ENCODE measurements at regions not wholly inside any gene's neighbourhood (a gene's known extent, or its start where the extent isn't known, plus 50 kb on each side); places are given as distances from the start of the nearest gene placed in this dataset.

DNA sequence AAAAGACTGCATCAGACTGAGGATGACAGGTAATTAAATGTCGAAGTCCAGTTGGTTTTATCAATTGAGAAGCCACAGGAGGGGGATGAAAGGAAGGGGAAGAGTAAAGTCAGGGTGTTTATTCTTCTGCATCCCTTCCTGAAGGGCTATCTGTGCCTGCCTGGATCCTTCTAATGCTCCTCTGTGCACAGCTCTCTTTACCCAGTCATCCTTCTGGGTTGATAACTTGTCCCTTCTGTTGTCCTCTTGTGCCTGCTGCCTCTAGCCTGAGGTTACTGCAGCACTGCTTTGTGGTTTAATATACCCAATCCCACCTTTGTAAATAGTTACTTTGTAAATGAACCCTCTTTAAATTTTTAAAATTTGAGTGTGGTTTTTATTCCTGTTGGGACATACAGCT, 1127.3 kb downstream of the EPHA7 start:
- no peaks in the 10 kb centered on the region for H3K36me3 ChIP-seq (ENCODE audit: control insufficient read depth, insufficient read depth, low read length)
- no peaks in the 10 kb centered on the region for H3K9me3 ChIP-seq (ENCODE audit: control insufficient read depth, insufficient read depth, low read length)
- DNase-seq (ENCODE audit: low read depth in 4 of 6, low spot score in 6 of 6) = no peak
- WGBS (ENCODE audit: insufficient coverage) = 100% methylated on average over 1 of the region's 1 CpG
- H3K27me3 ChIP-seq (ENCODE audit: control insufficient read depth, insufficient read depth, low read length) = no peaks in the 10 kb centered on the region
- H3K4me3 ChIP-seq (ENCODE audit: low read depth, low read length) = no peak overlapping the region
- no peak overlapping the region for H3K27ac ChIP-seq (ENCODE audit: low read depth, low read length)
- H3K4me1 ChIP-seq (ENCODE audit: control insufficient read depth, insufficient read depth, low read length) = no peaks in the 10 kb centered on the region

DNA sequence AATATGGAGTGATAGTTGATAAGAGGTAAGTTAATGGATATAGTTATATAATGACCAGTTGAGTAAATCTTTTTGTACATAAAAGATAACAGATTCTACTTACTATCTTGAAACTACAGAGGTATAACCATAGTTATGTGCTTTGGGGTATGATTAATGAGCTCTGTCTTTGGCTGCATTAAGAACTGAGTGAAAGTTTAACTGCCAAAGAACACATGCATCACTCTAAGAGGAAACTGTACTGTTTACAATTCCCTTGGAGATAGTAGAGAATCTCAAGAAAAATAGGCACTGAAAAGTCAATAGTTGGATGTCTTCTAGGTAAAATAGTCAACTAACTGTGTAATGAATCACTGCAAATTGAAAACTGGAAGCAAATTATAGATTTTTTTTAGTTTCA, 1129.5 kb downstream of the EPHA7 start:
- H3K4me1 ChIP-seq (ENCODE audit: control insufficient read depth, insufficient read depth, low read length) = no peaks in the 10 kb centered on the region
- H3K9me3 ChIP-seq (ENCODE audit: control insufficient read depth, insufficient read depth, low read length) = no peaks in the 10 kb centered on the region
- peak in 3 of 6 donors; percentile 1 to 15 (median 1) for DNase-seq (ENCODE audit: low read depth in 4 of 6, low spot score in 6 of 6)

DNA sequence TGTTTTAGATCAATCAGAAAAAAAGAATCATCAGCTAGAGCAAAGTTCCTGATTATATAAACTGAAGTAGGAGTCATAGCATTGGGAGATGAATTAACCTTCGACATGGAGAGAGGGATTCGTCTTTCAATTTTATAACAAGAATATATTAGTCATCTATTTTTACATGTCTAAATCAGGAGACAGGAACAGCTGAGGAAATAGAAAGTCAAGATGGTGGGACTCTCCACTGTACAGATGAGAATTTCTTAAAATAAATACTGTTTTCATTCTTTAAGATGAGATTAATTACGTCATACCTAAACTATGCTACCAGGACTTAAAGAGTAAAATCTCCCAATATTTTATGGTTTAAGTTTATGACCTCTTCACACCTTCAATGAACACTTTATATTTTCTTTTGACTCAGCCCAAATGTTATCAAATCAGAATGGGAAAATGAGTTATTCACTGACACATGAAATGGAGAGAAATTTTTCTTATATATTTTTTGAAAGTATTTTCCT, 1137.7 kb downstream of the EPHA7 start:
- no peak for DNase-seq (ENCODE audit: low read depth in 4 of 6, low spot score in 6 of 6)
- Histone ChIP-seq H3K9me3 (ENCODE audit: control insufficient read depth, insufficient read depth, low read length) (no peaks in the 10 kb centered on the region), H3K4me3 (ENCODE audit: low read depth, low read length) (no peak overlapping the region), H3K36me3 (ENCODE audit: control insufficient read depth, insufficient read depth, low read length) (no peaks in the 10 kb centered on the region), H3K4me1 (ENCODE audit: control insufficient read depth, insufficient read depth, low read length) (no peaks in the 10 kb centered on the region), H3K27ac (ENCODE audit: low read depth, low read length) (no peak overlapping the region), H3K27me3 (ENCODE audit: control insufficient read depth, insufficient read depth, low read length) (no peaks in the 10 kb centered on the region)
- WGBS (ENCODE audit: insufficient coverage) = no CpG with 5 or more reads among the region's 3 CpGs

More for the DNA sequence above, 1129.5 kb downstream of the EPHA7 start:
- H3K4me3 ChIP-seq (ENCODE audit: low read depth, low read length) = no peak overlapping the region
- no peaks in the 10 kb centered on the region for H3K27me3 ChIP-seq (ENCODE audit: control insufficient read depth, insufficient read depth, low read length)
- H3K36me3 ChIP-seq (ENCODE audit: control insufficient read depth, insufficient read depth, low read length) = no peaks in the 10 kb centered on the region
- no peak overlapping the region for H3K27ac ChIP-seq (ENCODE audit: low read depth, low read length)

DNA sequence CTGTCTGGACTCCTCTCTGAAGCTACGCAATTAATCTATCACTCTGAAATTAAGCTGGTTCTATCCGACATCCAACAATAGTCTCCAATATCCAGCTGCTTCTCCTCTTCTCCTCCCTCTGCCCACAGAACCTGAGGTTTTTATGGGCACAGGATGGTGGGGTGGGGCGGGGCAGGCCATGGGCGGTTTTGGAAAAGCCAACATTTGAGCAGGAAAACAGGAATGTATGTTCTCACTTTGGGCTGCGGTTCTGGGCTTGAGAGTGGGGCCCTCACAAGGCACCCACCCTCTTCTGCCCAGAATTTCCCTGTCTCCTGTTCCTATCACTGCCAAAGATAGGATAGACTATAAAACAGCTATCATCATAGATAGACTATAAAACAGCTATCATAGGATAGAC, 1144.2 kb downstream of the EPHA7 start:
- no peak for DNase-seq (ENCODE audit: low read depth in 4 of 6, low spot score in 6 of 6)
- no peaks in the 10 kb centered on the region for H3K4me1 ChIP-seq (ENCODE audit: control insufficient read depth, insufficient read depth, low read length)
- H3K9me3 ChIP-seq (ENCODE audit: control insufficient read depth, insufficient read depth, low read length) = no peaks in the 10 kb centered on the region
- H3K36me3 ChIP-seq (ENCODE audit: control insufficient read depth, insufficient read depth, low read length) = no peaks in the 10 kb centered on the region
- no peaks in the 10 kb centered on the region for H3K27me3 ChIP-seq (ENCODE audit: control insufficient read depth, insufficient read depth, low read length)
- no peak overlapping the region for H3K27ac ChIP-seq (ENCODE audit: low read depth, low read length)
- 100% methylated on average over 1 of the region's 5 CpGs for WGBS (ENCODE audit: insufficient coverage)
- H3K4me3 ChIP-seq (ENCODE audit: low read depth, low read length) = no peak overlapping the region

GRCh38 chr6:92274588-92274987, 1144.8 kb downstream of the EPHA7 start:
- H3K27ac ChIP-seq (ENCODE audit: low read depth, low read length) = no peak overlapping the region
- no peaks in the 10 kb centered on the region for H3K27me3 ChIP-seq (ENCODE audit: control insufficient read depth, insufficient read depth, low read length)
- no peaks in the 10 kb centered on the region for H3K4me1 ChIP-seq (ENCODE audit: control insufficient read depth, insufficient read depth, low read length)
- no peak for DNase-seq (ENCODE audit: low read depth in 4 of 6, low spot score in 6 of 6)
- WGBS (ENCODE audit: insufficient coverage) = 87% methylated on average over 8 of the region's 8 CpGs
- H3K36me3 ChIP-seq (ENCODE audit: control insufficient read depth, insufficient read depth, low read length) = no peaks in the 10 kb centered on the region
- H3K9me3 ChIP-seq (ENCODE audit: control insufficient read depth, insufficient read depth, low read length) = no peaks in the 10 kb centered on the region
- H3K4me3 ChIP-seq (ENCODE audit: low read depth, low read length) = no peak overlapping the region

- H3K36me3 ChIP-seq (ENCODE audit: control insufficient read depth, insufficient read depth, low read length) = no peaks in the 10 kb centered on the region
- DNase-seq (ENCODE audit: low read depth in 4 of 6, low spot score in 6 of 6) = peak in 1 of 6 donors; percentile 54
- no peaks in the 10 kb centered on the region for H3K9me3 ChIP-seq (ENCODE audit: control insufficient read depth, insufficient read depth, low read length)
- H3K27ac ChIP-seq (ENCODE audit: low read depth, low read length) = no peak overlapping the region
- no peak overlapping the region for H3K4me3 ChIP-seq (ENCODE audit: low read depth, low read length)
- H3K27me3 ChIP-seq (ENCODE audit: control insufficient read depth, insufficient read depth, low read length) = no peaks in the 10 kb centered on the region
- WGBS (ENCODE audit: insufficient coverage) = no CpG with 5 or more reads among the region's 2 CpGs
- no peaks in the 10 kb centered on the region for H3K4me1 ChIP-seq (ENCODE audit: control insufficient read depth, insufficient read depth, low read length)
These were observed 1145.7 kb downstream of the EPHA7 start for GRCh38 chr6:92273694-92274093.

GRCh38 chr6:92271091-92271490, 1148.3 kb downstream of the EPHA7 start:
- Histone ChIP-seq H3K9me3 (ENCODE audit: control insufficient read depth, insufficient read depth, low read length) (no peaks in the 10 kb centered on the region), H3K4me1 (ENCODE audit: control insufficient read depth, insufficient read depth, low read length) (no peaks in the 10 kb centered on the region), H3K4me3 (ENCODE audit: low read depth, low read length) (no peak overlapping the region), H3K27ac (ENCODE audit: low read depth, low read length) (no peak overlapping the region), H3K27me3 (ENCODE audit: control insufficient read depth, insufficient read depth, low read length) (no peaks in the 10 kb centered on the region), H3K36me3 (ENCODE audit: control insufficient read depth, insufficient read depth, low read length) (no peaks in the 10 kb centered on the region)
- no CpG with 5 or more reads among the region's 1 CpG for WGBS (ENCODE audit: insufficient coverage)
- DNase-seq (ENCODE audit: low read depth in 4 of 6, low spot score in 6 of 6) = no peak

GRCh38 chr6:92270365-92270764, 1149.0 kb downstream of the EPHA7 start:
- Histone ChIP-seq H3K27me3 (ENCODE audit: control insufficient read depth, insufficient read depth, low read length) (no peaks in the 10 kb centered on the region), H3K36me3 (ENCODE audit: control insufficient read depth, insufficient read depth, low read length) (no peaks in the 10 kb centered on the region), H3K27ac (ENCODE audit: low read depth, low read length) (no peak overlapping the region), H3K9me3 (ENCODE audit: control insufficient read depth, insufficient read depth, low read length) (no peaks in the 10 kb centered on the region), H3K4me3 (ENCODE audit: low read depth, low read length) (no peak overlapping the region), H3K4me1 (ENCODE audit: control insufficient read depth, insufficient read depth, low read length) (no peaks in the 10 kb centered on the region)
- 94% methylated on average over 3 of the region's 6 CpGs for WGBS (ENCODE audit: insufficient coverage)
- no peak for DNase-seq (ENCODE audit: low read depth in 4 of 6, low spot score in 6 of 6)

- no peaks in the 10 kb centered on the region for H3K36me3 ChIP-seq (ENCODE audit: control insufficient read depth, insufficient read depth, low read length)
- no peaks in the 10 kb centered on the region for H3K27me3 ChIP-seq (ENCODE audit: control insufficient read depth, insufficient read depth, low read length)
- H3K27ac ChIP-seq (ENCODE audit: low read depth, low read length) = no peak overlapping the region
- no peaks in the 10 kb centered on the region for H3K9me3 ChIP-seq (ENCODE audit: control insufficient read depth, insufficient read depth, low read length)
- DNase-seq (ENCODE audit: low read depth in 4 of 6, low spot score in 6 of 6) = no peak
- no CpG with 5 or more reads among the region's 1 CpG for WGBS (ENCODE audit: insufficient coverage)
- no peaks in the 10 kb centered on the region for H3K4me1 ChIP-seq (ENCODE audit: control insufficient read depth, insufficient read depth, low read length)
- H3K4me3 ChIP-seq (ENCODE audit: low read depth, low read length) = no peak overlapping the region
These were observed 1152.0 kb downstream of the EPHA7 start for GRCh38 chr6:92267335-92267734.

- 79% methylated on average over 6 of the region's 6 CpGs for WGBS (ENCODE audit: insufficient coverage)
- no peaks in the 10 kb centered on the region for H3K9me3 ChIP-seq (ENCODE audit: control insufficient read depth, insufficient read depth, low read length)
- no peaks in the 10 kb centered on the region for H3K27me3 ChIP-seq (ENCODE audit: control insufficient read depth, insufficient read depth, low read length)
These were observed 1155.5 kb downstream of the EPHA7 start for GRCh38 chr6:92263864-92264263.

More at GRCh38 chr6:92263864-92264263, 1155.5 kb downstream of the EPHA7 start:
- Histone ChIP-seq H3K4me3 (ENCODE audit: low read depth, low read length) (no peak overlapping the region), H3K27ac (ENCODE audit: low read depth, low read length) (no peak overlapping the region), H3K36me3 (ENCODE audit: control insufficient read depth, insufficient read depth, low read length) (no peaks in the 10 kb centered on the region), H3K4me1 (ENCODE audit: control insufficient read depth, insufficient read depth, low read length) (no peaks in the 10 kb centered on the region)
- no peak for DNase-seq (ENCODE audit: low read depth in 4 of 6, low spot score in 6 of 6)
